ENCODE measurements at regions not wholly inside any gene's neighbourhood (a gene's known extent, or its start where the extent isn't known, plus 50 kb on each side); places are given as distances from the start of the nearest gene placed in this dataset.
"Not testable (repeated sequence)": the region's sequence is repeated elsewhere in the genome, so short reads cannot be mapped to it uniquely, and the experiment has no call there.

DNA sequence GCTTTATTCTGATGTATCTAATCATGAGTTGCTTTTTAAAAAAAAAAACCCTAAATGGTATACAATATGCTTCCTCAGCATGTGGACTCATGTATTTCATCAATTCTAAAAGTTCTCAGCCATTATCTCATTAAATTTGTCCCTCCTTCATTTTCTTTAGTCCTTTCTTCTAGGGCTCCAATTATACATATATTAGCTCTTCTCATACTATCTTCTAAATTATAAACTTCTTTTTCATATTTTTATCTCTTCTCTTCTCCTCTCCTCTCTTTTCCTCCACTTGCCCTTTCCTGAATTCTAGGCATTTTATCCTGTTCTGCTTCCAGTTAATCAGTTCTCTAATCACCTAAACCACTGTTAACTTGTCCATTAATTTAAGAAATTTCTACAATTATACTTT, 55.0 kb upstream of the IL33 start:
- DNase-seq (ENCODE audit: low read depth in 2 of 2) = no peak

DNA sequence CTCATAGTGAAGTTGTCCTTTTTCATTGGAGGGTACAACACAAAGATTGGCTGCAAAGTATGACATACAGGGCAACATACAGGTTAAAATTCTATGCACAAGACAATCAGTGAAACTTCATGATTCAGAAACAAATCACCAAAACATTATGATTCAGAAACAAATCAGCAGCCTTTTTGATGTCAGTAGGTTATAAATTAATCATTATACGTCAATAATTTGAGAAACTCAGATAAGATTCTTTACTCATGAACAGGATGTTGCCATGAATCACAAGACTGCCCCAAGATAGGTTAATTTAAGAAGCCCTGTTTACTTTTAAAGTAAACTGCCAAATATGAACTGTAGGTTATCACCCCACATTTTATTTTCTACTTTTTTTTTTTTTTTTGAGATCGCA, 62.2 kb upstream of the IL33 start:
- DNase-seq (ENCODE audit: low read depth in 2 of 2) = no peak

DNA sequence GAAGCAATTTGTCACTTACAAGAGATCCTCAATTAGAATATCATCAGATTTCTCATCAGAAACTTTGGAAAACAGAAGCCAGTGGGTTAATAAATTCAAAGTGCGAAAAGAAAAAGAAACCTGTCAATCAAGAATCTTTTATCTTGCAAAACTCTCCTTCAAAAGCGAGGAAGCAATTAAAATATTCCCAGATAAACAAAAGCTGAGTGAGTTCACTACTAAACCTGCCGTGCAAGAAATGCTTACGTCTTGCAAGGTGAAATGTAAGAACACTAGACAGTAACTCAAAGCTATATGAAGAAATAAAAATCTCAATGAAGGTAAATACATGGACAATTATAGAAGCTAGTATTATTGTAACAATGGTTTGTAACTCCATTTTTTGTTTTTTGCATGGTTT, 62.8 kb upstream of the IL33 start:
- DNase-seq (ENCODE audit: low read depth in 2 of 2) = no peak

DNA sequence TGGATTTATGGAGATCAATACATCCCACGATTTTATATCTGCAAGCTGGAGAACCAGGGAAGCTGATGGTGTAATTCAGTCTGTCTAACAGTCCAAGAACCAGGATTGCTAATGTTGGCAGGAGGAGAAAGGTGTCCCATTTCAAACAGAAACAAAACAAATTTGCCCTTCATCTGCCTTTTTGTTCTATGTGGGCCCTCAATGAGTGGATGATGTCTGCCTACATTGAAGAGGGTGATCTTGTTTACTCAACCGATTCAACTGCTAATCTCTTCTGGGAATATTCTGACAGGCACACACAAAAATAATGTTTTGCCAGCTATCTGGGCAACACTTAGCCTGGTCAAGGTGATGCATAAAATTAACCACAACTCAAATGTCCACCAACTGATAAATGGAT, 65.1 kb upstream of the IL33 start:
- no peak for DNase-seq (ENCODE audit: low read depth in 2 of 2)

DNA sequence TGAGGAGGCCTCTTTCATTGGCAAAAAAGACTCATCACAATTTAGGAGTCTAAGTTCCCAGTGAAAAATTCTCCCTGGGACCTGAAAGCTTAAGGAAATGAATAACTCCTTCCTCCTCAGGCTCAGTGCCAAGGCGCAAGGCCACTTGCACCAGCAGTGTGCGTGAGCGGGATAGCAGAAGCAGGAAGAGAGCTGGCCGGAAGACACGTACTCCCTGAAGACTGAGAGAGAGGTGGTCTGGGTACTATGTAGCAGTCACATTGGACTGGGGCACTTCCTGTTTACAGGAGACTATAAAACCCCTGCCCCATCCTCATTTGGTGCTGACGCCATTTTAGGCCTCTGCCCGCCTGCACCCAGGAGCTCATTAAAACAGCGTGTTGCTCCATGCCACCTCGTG, 66.3 kb upstream of the IL33 start:
- DNase-seq (ENCODE audit: low read depth in 2 of 2) = no peak

DNA sequence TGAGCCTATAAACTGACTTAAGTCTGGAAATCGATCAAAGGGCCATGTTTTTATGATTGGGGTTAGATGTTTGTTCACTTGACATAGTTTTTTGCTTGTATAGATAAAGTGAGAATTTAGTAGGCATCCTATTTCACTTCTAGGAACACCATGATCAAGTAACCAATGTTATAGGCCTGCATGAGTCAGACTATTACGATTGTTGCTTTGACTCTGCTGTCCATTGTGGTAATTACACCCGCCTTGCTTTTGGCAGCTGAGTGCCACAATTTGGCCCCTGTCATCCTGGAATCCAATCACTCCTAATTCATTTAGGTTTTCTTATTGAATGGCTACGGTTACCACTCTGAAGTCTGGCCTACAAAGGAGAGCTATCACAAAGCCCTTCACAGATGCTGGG, 67.8 kb upstream of the IL33 start:
- no peak for DNase-seq (ENCODE audit: low read depth in 2 of 2)

DNA sequence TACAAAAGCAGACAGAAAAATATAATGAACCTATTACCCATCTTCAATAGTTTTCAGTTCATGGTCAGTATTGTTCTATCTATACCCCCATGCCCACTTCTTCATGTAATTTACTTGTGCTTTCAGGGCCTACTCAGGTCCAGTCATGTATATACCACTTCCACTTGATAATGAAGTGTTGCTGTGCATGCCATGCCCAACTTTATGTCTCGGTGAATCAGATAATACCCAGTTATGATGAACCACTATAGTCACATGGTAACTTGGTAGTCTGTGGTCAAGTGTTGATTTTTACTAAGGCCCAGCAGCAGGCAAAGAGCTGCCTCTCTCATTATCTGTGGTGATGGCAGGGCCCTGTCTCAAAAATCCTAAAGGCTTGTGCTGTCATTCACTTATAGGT, 70.7 kb upstream of the IL33 start:
- DNase-seq (ENCODE audit: low read depth in 2 of 2) = no peak

DNA sequence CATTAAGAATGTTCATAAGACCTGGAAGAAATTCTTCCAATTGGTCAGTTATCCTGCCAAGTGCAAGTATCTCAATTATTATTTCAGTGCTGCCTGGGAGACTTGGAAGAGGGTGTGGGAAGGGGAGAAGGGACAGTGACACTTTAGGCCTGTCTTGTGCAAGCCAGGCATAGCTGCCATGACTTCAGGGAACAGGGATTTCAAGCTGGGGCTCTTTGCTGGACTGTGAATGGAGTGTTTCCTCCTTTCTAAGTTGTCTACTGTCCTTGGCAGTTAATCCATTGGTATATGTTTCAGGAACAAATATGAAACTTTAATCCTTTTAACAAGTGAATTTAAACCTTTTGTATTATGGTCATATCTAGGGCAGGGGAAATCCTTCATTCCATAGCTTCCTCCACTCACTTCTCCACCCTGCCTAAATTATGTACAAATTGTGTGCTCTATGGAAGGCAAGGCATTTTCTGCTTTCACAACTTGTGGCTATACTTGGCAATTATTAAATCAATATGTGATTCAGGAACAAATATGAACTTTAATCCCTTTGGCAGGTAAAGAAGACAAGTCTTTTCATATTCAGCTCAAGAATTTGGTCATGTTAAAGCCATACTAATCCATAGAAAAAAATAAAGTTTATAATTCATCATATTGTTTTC, 72.7 kb upstream of the IL33 start:
- no peak for DNase-seq (ENCODE audit: low read depth in 2 of 2)

DNA sequence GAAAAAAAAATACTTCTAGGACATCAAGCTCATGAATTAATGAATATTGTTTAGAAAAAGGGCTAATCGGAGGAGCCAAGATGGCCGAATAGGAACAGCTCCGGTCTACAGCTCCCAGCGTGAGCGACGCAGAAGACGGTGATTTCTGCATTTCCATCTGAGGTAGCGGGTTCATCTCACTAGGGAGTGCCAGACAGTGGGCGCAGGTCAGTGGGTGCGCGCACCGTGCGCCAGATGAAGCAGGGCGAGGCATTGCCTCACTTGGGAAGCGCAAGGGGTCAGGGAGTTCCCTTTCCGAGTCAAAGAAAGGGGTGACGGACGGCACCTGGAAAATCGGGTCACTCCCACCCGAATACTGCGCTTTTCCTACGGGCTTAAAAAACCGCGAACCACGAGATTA, 79.8 kb upstream of the IL33 start:
- DNase-seq (ENCODE audit: low read depth in 2 of 2) = not testable (repeated sequence)

DNA sequence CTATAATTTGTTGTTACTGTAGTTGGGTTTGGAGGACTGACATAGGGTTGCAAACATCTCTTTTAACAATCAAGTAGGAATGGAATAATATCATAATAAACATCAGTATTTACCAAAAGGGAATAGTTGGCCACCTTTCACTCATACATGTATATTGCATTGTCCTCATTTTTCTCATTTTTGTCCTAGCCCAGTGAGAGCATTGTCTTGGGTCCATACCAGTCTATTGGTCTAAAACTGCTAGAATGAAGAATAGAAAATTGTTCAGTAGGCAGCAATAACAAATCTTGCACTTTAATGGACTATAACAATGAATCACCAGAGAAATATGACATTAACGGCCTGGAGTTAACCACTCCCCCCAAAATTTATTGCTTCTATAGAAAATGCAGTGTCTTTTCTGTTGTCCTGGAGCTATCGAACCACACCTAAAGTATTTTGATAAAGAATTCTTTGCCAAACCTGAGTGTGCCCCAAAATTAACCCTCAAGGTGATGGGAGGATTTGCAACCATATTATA, 80.9 kb upstream of the IL33 start:
- DNase-seq (ENCODE audit: low read depth in 2 of 2) = no peak

DNA sequence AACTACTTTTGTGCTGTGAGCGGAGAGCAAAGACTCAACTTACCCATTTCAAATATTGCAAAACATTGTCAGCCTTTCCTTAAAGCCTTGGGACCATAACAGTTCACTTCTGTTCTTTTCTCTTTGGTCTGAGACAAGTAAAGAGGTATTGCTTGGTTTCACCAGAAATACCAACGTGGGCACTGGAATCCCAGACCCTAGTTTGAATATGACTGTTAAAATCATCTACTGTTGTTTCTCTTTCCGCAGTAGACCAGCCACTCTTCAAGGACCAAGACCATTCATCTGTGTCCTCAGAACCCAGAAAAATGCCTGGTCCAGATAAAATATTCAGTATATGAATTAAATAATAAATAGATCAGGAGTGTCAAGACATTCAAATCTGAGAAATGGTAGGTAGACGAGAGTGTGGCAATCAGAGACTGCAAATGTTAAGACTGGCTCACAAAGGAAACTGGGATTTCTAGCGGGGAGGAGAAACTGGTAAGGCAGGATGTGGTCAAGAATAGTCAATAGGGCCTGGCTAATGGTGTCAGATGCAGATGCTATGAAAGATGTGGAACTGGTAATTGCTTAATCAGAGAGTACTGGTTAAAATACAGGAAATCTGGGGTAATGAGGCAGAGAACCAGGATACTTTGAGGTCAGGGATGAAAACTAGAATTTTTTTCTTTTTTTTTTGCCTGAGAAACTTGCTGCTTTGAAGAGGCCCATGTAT, 82.1 kb upstream of the IL33 start:
- no peak for DNase-seq (ENCODE audit: low read depth in 2 of 2)

DNA sequence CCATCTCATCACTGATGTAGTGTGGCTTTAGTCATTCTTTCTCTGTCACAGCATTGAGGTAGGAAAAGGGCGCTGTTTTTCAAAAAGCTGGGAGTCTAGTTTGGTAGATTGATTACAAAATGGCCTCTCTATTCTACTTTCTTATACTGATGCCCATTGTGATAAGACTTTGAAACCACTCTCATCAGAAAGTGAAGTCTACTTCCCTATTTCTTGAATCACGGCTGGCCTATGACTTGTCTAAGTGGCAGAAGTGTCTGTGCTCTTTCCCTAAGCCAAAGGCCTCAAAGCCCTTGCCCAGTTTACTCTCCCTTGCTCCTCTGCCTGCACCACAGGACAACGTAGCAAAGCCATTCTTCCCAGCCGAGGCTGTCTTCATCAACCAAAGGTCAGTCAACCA, 83.0 kb upstream of the IL33 start:
- DNase-seq (ENCODE audit: low read depth in 2 of 2) = no peak

DNA sequence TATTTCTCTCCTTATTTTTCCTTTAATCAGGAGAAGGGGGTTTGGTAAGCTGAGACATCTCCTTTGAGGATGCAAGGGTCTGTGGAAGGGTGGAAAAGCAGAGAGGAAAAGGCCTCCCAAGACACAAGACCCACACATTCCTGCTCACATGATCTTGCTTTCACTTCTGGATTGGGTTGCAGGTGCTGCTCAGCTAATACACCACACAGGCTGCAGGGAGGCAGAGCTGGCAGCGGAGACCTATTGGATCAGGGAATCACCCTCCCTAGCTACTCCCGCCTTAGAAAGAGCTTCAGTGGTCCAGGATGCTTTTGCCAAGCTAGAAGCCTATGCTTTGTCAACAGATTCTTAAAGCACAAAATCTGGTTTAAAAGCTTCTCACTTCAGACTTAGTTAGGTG, 87.6 kb upstream of the IL33 start:
- DNase-seq (ENCODE audit: low read depth in 2 of 2) = no peak

DNA sequence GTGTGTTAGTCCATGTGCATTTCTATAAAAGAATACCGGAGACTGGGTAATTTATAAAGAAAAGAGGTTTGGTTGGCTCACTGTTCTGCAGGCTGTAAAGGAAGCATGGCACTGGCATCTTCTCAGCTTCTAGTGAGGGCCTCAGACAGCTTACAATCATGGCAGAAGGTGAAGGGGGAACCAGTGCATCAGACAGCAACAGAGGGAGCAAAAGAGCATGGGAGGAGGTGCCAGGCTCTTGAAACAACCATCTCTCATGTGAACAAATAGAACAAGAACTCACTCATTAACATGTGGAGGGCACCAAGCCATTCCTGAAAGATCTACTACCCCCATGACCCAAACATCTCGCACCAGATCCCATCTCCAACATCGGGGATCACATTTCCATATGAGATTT, 89.2 kb upstream of the IL33 start:
- DNase-seq (ENCODE audit: low read depth in 2 of 2) = no peak

DNA sequence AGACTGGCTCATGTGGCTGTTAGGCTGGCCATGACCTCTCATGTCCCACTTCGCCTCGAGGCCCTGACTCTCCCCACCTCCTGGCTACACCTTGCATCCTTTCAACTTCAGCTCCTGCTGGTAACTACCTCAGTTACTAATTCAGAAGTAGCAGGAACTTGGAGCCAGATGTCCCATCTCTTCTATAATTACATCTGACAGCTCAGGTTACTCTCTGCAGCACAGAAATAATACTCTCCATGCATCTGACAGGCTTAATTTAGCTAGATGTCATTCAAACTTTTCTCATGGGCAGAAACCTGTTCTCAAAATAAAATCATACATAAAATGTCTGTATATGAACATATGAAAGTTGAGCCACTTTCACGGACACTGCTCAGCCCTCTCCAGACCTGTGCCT, 92.2 kb upstream of the IL33 start:
- DNase-seq (ENCODE audit: low read depth in 2 of 2) = no peak

DNA sequence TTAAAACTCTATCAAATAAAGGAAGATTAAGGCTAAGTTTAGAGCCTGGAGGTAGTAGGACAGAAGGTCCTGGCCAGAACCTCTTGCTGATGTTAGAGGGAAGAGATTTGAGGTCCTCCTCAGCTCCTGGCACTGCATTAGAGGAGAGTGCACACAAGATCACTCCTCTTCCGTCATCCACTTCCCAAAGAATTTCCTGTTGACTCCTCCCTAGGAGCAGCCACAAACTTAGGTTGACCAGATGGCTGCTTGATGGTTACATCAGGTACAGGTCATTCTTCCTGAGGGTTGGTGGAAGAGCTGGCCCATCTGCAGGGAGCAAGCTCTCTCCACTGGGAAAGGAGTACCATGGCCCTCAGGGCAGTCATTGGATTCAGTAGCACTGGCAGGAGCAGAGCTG, 93.9 kb upstream of the IL33 start:
- no peak for DNase-seq (ENCODE audit: low read depth in 2 of 2)

DNA sequence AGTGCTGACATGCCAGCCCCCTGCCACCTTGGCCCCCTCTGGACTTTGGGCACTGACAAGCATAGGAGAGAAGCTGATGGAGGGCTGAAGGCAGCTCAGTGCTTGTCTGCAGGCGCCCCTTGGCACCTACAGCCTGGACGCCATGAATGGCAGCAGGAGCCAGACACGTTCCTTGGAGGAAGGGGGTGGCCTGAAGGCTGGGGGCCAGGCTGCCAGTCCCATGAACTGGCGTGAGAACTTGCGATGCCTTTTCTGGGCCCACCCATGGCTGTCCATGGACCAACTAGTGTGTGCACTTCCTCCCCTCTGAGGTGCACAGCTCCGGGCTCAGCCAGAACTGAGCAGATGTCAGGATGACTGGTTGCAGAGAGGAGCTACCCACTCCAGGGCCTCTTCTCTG, 99.0 kb upstream of the RANBP6 start:
- no peak for DNase-seq (ENCODE audit: low read depth in 2 of 2)

DNA sequence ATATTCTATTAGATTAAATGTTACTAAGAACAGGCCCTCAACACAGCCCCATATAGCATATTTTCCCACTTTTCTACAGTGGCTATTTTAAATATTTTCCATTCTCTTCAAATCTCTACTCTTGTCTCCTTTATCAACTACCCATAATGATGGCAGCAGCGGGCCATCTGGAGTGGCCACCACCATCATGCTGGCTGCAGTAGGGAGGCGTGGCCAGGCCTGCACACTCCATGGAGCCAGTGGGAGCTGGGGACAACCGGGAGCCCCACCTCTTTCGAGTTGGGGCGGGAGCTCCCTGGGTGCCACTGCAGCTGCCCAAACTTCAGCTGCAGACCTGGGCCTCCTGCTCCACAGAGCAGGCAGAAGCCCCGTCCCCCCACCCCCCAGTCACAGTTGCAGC, 98.4 kb upstream of the RANBP6 start:
- DNase-seq (ENCODE audit: low read depth in 2 of 2) = no peak

DNA sequence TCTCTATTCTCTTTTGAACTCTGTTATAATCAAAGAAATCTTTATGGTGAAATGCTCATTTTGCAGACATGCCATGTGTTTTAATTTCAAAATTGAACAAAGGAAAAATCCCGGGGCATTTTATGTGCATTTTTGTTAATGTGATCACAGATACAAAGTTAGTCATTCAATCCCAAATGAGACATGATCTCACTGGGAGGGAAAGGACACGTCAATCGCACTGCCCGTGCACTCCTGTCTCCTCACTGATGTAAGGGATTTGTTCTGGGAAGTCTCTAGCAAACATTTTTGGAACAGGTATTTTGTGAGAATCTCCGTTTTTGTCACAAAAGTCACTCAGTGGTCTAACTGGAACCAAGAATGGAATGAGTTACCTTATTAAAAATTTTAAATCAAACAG, 97.9 kb upstream of the RANBP6 start:
- DNase-seq (ENCODE audit: low read depth in 2 of 2) = no peak

DNA sequence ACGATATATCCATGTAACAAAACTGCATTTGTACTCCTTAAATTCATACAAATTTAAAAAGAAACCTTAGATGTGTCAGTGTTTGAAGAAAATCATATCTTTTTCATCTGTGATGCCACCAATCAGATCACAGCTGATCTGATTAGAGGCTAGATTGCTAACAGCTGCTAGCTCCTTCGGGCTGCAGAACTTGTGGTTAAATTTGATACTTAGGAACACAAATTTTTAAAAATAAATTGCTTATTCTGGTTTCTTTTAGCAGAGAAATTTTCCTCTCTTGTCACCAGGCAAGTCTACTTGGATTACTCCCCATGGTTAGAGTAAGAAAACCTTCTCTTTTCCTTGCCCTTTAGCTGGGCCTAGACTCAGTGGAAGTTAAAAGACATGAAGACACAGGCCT, 94.6 kb upstream of the RANBP6 start:
- no peak for DNase-seq (ENCODE audit: low read depth in 2 of 2)

DNA sequence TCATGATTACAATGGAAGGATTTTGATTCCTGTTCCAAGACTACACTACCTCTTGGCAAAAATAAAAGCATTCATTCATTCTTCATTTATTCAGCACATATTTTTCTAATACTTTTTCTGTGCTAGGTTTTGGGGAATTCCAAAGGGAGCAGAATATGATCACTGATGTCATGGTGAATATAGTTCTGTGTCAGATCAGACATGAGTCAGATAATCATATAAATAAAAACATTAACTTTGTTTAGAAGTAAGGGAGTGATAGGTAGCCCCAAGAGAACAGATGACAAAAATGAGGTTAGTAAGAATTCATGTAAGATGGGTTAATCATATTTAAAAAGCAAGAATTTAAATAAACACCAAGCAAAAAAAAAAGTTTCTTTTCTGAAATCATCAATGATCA, 94.1 kb upstream of the RANBP6 start:
- no peak for DNase-seq (ENCODE audit: low read depth in 2 of 2)

DNA sequence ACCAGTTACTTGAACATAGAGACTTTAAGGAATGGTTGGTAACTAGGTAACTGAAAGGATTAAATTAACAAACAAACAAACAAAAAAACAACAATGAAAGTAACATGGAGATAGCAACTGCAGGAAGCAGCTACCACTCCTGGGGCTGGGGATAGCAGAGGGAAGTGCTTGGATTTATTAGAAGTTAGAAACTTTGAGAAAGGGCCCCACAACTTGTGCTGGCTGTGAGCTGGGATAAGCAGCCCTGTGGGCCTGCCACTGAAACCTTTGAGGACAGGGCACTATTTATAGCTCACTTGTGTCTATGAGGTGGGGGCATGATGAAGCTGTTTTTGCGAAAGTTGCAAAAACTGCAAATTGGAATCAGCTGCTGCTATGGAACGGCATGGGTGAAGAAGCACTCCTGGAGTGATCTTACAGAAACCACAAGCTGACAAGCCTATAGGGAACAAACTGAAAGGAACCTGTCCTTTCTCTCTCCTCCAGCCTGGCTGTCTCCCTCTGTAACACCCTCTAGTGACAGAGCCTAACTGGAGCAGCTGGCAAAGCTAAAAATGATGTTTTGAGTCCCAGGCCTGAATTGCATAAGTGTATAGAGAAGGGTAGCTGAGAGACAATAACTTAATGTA, 91.4 kb upstream of the RANBP6 start:
- DNase-seq (ENCODE audit: low read depth in 2 of 2) = no peak

DNA sequence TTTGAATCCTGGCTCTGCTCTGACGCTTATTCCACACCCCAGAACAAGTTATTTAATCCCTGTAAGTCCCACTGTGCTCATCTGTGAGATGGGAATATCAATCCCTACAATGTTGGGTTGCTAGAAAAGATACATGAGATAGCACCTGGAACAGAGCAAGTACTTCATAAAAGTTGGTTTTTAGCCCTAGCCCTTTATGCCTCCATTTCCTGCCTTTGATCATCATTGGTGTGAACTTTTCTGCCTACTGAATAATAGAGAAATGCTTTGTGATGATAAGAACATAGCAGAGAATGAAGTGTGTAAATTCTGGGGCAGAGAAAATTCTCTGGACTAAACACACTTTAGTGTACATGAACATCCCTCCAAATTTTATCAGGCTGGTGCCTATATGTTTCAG, 90.3 kb upstream of the RANBP6 start:
- DNase-seq (ENCODE audit: low read depth in 2 of 2) = no peak

All from activated CD8-positive, alpha-beta memory T cell treated with anti-CD3 and anti-CD28 coated beads for 4 hours (primary cell).